ENCODE measurements at regions not wholly inside any gene's neighbourhood (a gene's known extent, or its start where the extent isn't known, plus 50 kb on each side); places are given as distances from the start of the nearest gene placed in this dataset.

GRCh38 chr10:61063901-61064300 lies 119.9 kb upstream of the RHOBTB1 start:
- Histone ChIP-seq H2AFZ (no peak overlapping the region), H3K4me2 (no peak overlapping the region), H3K9me2 (replicated peaks; ENCODE audit: insufficient read depth) (no peaks in the 10 kb centered on the region), H3K4me1 (ENCODE audit: insufficient read depth) (peaks cover 7% of the 10 kb centered on the region), H4K20me1 (ENCODE audit: insufficient read depth, poor library complexity, severe bottlenecking) (no peaks in the 10 kb centered on the region), H3K27ac (no peak overlapping the region), H3K36me3 (replicated peaks; ENCODE audit: insufficient read depth, low read depth) (no peaks in the 10 kb centered on the region), H3K79me2 (no peaks in the 10 kb centered on the region), H3K9me3 (ENCODE audit: low read depth) (no peaks in the 10 kb centered on the region), H3K27me3 (no peaks in the 10 kb centered on the region), H3K4me3 (no peak overlapping the region)
- DNase-seq (ENCODE audit: low spot score), result no peak
- WGBS (ENCODE audit: low lambda C conversion rate, missing lambda C conversion rate), result 67% methylated on average over 1 of the region's 1 CpG
- no peak for TF ChIP-seq CTCF (IDR thresholded peaks at IDR 0.05; ENCODE audit: poor library complexity)
- no peak for TF ChIP-seq EZH2phosphoT487 (IDR thresholded peaks at IDR 0.05; ENCODE audit: low read depth, severe bottlenecking, unreplicated experiment)
- TF ChIP-seq EZH2 (IDR thresholded peaks at IDR 0.05; ENCODE audit: borderline replicate concordance), result no peak

- H2AFZ ChIP-seq, result no peak overlapping the region
- peaks cover 7% of the 10 kb centered on the region for H3K4me1 ChIP-seq (ENCODE audit: insufficient read depth)
- WGBS (ENCODE audit: low lambda C conversion rate, missing lambda C conversion rate), result 77% methylated on average over 3 of the region's 3 CpGs
- H3K27me3 ChIP-seq, result no peaks in the 10 kb centered on the region
- H3K9me2 ChIP-seq (replicated peaks; ENCODE audit: insufficient read depth), result no peaks in the 10 kb centered on the region
- H3K4me3 ChIP-seq, result no peak overlapping the region
- H3K9me3 ChIP-seq (ENCODE audit: low read depth), result no peaks in the 10 kb centered on the region
- no peak overlapping the region for H3K27ac ChIP-seq
- H4K20me1 ChIP-seq (ENCODE audit: insufficient read depth, poor library complexity, severe bottlenecking), result no peaks in the 10 kb centered on the region
- no peak overlapping the region for H3K4me2 ChIP-seq
- no peaks in the 10 kb centered on the region for H3K79me2 ChIP-seq
- DNase-seq (ENCODE audit: low spot score), result no peak
- no peaks in the 10 kb centered on the region for H3K36me3 ChIP-seq (replicated peaks; ENCODE audit: insufficient read depth, low read depth)
- no peak for TF ChIP-seq EZH2phosphoT487 (IDR thresholded peaks at IDR 0.05; ENCODE audit: low read depth, severe bottlenecking, unreplicated experiment)
- no peak for TF ChIP-seq CTCF (IDR thresholded peaks at IDR 0.05; ENCODE audit: poor library complexity)
- TF ChIP-seq EZH2 (IDR thresholded peaks at IDR 0.05; ENCODE audit: borderline replicate concordance), result no peak
Measured at GRCh38 chr10:61063034-61063433, 119.0 kb upstream of the RHOBTB1 start.

GRCh38 chr10:61061923-61062504 lies 118.0 kb upstream of the RHOBTB1 start:
- TF ChIP-seq CTCF (IDR thresholded peaks at IDR 0.05; ENCODE audit: poor library complexity) (no peak), EZH2phosphoT487 (IDR thresholded peaks at IDR 0.05; ENCODE audit: low read depth, severe bottlenecking, unreplicated experiment) (no peak), EZH2 (IDR thresholded peaks at IDR 0.05; ENCODE audit: borderline replicate concordance) (no peak)
- H3K9me2 ChIP-seq (replicated peaks; ENCODE audit: insufficient read depth), result no peaks in the 10 kb centered on the region
- no peaks in the 10 kb centered on the region for H3K27me3 ChIP-seq
- H4K20me1 ChIP-seq (ENCODE audit: insufficient read depth, poor library complexity, severe bottlenecking), result no peaks in the 10 kb centered on the region
- H2AFZ ChIP-seq, result no peak overlapping the region
- H3K4me1 ChIP-seq (ENCODE audit: insufficient read depth), result peaks cover 4% of the 10 kb centered on the region
- no peak overlapping the region for H3K4me2 ChIP-seq
- no peak for DNase-seq (ENCODE audit: low spot score)
- no peaks in the 10 kb centered on the region for H3K36me3 ChIP-seq (replicated peaks; ENCODE audit: insufficient read depth, low read depth)
- no peak overlapping the region for H3K4me3 ChIP-seq
- H3K79me2 ChIP-seq, result no peaks in the 10 kb centered on the region
- H3K9me3 ChIP-seq (ENCODE audit: low read depth), result no peaks in the 10 kb centered on the region
- WGBS (ENCODE audit: low lambda C conversion rate, missing lambda C conversion rate), result 73% methylated on average over 6 of the region's 6 CpGs
- no peak overlapping the region for H3K27ac ChIP-seq
